Type B pancreatic cell (in vitro differentiated cells): ENCODE measurements at regions not wholly inside any gene's neighbourhood (a gene's known extent, or its start where the extent isn't known, plus 50 kb on each side); places are given as distances from the start of the nearest gene placed in this dataset.
A peak's percentile ranks its signal among the peaks of the same experiment; 100 is the strongest.

Source experiments
- DNase-seq: peaks from one replicate; pipeline ENCODE4 v3.0.0; 2021; ENCODE audit warnings: mixed read lengths; ENCODE audit not compliant: unreplicated experiment; ENCODE audit errors: extremely low spot score
- H3K27ac Mint-ChIP-seq: 2 replicates; pipeline ENCODE4 v1.8.0; 2021; ENCODE audit warnings: mild to moderate bottlenecking, mixed read lengths
- H3K27me3 Mint-ChIP-seq: 2 replicates; pipeline ENCODE4 v1.8.0; 2021; ENCODE audit warnings: mixed read lengths
- H3K36me3 Mint-ChIP-seq: 2 replicates; pipeline ENCODE4 v1.8.0; 2021; ENCODE audit warnings: mixed read lengths
- H3K4me1 Mint-ChIP-seq: one replicate; pipeline ENCODE4 v1.8.0; 2021; ENCODE audit warnings: mixed read lengths; ENCODE audit not compliant: unreplicated experiment
- H3K4me3 Mint-ChIP-seq: 2 replicates; pipeline ENCODE4 v1.8.0; 2021; ENCODE audit warnings: mild to moderate bottlenecking, mixed read lengths
- H3K9me3 Mint-ChIP-seq: 2 replicates; pipeline ENCODE4 v1.8.0; 2021; ENCODE audit warnings: mixed read lengths
- CTCF ChIP-seq: fragments of 200-600 bp; sonication (generic); conservative IDR thresholded peaks from 2 replicates; pipeline ENCODE4 v1.5.0; 2021; ENCODE audit warnings: antibody characterized with exemption, mild to moderate bottlenecking

GRCh38 chr17:34841467-34841866 lies 119.8 kb downstream of the CCT6B start:
- no peak overlapping the region for H3K4me3 Mint-ChIP-seq
- H3K9me3 Mint-ChIP-seq: no peaks in the 10 kb centered on the region
- H3K27ac Mint-ChIP-seq: no peak overlapping the region
- no peak for DNase-seq
- peaks cover 20% of the 10 kb centered on the region for H3K27me3 Mint-ChIP-seq
- TF ChIP-seq CTCF: no peak
- no peaks in the 10 kb centered on the region for H3K36me3 Mint-ChIP-seq
- H3K4me1 Mint-ChIP-seq: no peaks in the 10 kb centered on the region

- H3K4me1 Mint-ChIP-seq: no peaks in the 10 kb centered on the region
- no peak overlapping the region for H3K4me3 Mint-ChIP-seq
- H3K36me3 Mint-ChIP-seq: no peaks in the 10 kb centered on the region
- no peak overlapping the region for H3K27ac Mint-ChIP-seq
- DNase-seq: no peak
- H3K9me3 Mint-ChIP-seq: no peaks in the 10 kb centered on the region
- TF ChIP-seq CTCF: no peak
- H3K27me3 Mint-ChIP-seq: peaks cover 24% of the 10 kb centered on the region
These were observed 120.5 kb downstream of the CCT6B start for GRCh38 chr17:34840750-34841149.

GRCh38 chr17:34837876-34838478 lies 123.3 kb downstream of the CCT6B start:
- Mint-ChIP-seq H3K27me3 (peaks cover 32% of the 10 kb centered on the region), H3K27ac (no peak overlapping the region), H3K36me3 (no peaks in the 10 kb centered on the region), H3K4me3 (no peak overlapping the region), H3K9me3 (no peaks in the 10 kb centered on the region), H3K4me1 (no peaks in the 10 kb centered on the region)
- DNase-seq: no peak
- TF ChIP-seq CTCF: no peak

- DNase-seq: no peak
These were observed 128.9 kb downstream of the CCT6B start for GRCh38 chr17:34832376-34832775.

GRCh38 chr17:34827008-34827407 lies 134.3 kb downstream of the CCT6B start:
- Mint-ChIP-seq H3K27ac (peak overlapping the region; percentile 23), H3K27me3 (peaks cover 53% of the 10 kb centered on the region), H3K36me3 (no peaks in the 10 kb centered on the region), H3K4me3 (no peak overlapping the region), H3K4me1 (no peaks in the 10 kb centered on the region), H3K9me3 (no peaks in the 10 kb centered on the region)
- no peak for TF ChIP-seq CTCF
- DNase-seq: no peak

More at GRCh38 chr17:34832376-34832775, 128.9 kb downstream of the CCT6B start:
- H3K4me3 Mint-ChIP-seq: no peak overlapping the region
- H3K27ac Mint-ChIP-seq: no peak overlapping the region
- no peak for TF ChIP-seq CTCF
- H3K9me3 Mint-ChIP-seq: no peaks in the 10 kb centered on the region
- H3K4me1 Mint-ChIP-seq: no peaks in the 10 kb centered on the region
- H3K27me3 Mint-ChIP-seq: peaks cover 57% of the 10 kb centered on the region
- no peaks in the 10 kb centered on the region for H3K36me3 Mint-ChIP-seq

GRCh38 chr17:34826332-34826731 lies 134.9 kb downstream of the CCT6B start:
- no peak for DNase-seq
- Mint-ChIP-seq H3K27me3 (peaks cover 50% of the 10 kb centered on the region), H3K27ac (no peak overlapping the region), H3K36me3 (no peaks in the 10 kb centered on the region), H3K9me3 (no peaks in the 10 kb centered on the region), H3K4me1 (peaks cover under 1% of the 10 kb centered on the region), H3K4me3 (no peak overlapping the region)
- no peak for TF ChIP-seq CTCF
